Activated CD4-positive, alpha-beta T cell treated with anti-CD3 and anti-CD28 coated beads for 48 hours (primary cell): ENCODE measurements at regions not wholly inside any gene's neighbourhood (a gene's known extent, or its start where the extent isn't known, plus 50 kb on each side); places are given as distances from the start of the nearest gene placed in this dataset.

Experiments
- DNase-seq: peaks from one replicate; pipeline ENCODE4 v3.0.0-alpha.2; 2020

DNA sequence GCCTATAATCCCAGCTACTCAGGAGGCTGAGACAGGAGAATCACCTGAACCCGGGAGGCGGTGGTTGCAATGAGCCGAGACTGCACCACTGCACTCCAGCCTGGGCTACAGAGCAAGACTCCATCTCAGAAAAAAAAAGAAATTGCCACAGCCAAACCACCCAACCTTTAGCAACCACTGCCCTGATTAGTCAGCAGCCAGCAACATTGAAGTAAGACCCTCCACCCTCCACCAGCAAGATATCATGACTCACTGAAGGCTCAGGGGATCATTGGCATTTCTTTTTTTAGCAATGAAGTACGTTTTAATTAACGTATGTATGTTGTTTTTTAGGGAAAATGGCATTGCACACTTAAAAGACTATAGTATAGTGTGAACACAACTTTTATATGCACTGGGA is 349.1 kb upstream of the ACVR2A start:
- no peak for DNase-seq

DNA sequence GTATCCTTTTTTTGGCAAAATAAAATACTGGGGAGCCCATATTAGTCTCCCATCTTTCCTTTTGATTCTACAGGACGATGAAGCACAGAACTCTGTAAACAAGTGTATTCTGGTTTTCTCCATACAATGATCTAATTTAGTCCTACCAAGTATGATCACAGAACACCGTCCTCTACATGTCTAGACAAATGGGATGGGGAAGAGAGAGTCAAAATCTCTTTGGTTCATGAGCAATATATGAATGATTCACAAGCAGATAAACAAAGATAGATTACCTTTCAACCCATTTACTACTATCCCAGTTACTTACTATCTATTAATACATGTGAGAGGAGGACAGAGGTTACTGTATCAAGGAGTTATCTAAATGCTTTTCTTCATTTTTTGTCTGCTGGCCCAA is 352.4 kb upstream of the ACVR2A start:
- DNase-seq: no peak

- no peak for DNase-seq
These were observed 353.3 kb upstream of the ACVR2A start for GRCh38 chr2:147491506-147491905.

GRCh38 chr2:147490401-147491261 is 354.2 kb upstream of the ACVR2A start:
- DNase-seq: no peak

- no peak for DNase-seq
These were observed 356.4 kb upstream of the ACVR2A start for GRCh38 chr2:147488472-147488871.

DNA sequence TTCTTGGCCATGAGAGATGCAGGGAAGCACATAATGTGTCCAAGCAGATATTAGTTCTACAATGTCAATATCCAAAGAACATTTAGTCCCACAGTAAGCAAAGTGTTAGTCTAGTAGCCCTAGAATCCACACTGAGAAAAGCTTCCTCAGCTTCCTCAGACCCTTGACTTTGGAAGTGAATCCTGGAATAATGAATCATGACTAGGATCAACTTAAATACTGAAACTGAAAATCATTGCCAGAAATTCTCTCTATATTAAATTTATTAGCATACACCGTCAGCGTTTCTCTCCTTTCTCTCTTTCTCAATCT is 356.9 kb upstream of the ACVR2A start:
- no peak for DNase-seq

DNA sequence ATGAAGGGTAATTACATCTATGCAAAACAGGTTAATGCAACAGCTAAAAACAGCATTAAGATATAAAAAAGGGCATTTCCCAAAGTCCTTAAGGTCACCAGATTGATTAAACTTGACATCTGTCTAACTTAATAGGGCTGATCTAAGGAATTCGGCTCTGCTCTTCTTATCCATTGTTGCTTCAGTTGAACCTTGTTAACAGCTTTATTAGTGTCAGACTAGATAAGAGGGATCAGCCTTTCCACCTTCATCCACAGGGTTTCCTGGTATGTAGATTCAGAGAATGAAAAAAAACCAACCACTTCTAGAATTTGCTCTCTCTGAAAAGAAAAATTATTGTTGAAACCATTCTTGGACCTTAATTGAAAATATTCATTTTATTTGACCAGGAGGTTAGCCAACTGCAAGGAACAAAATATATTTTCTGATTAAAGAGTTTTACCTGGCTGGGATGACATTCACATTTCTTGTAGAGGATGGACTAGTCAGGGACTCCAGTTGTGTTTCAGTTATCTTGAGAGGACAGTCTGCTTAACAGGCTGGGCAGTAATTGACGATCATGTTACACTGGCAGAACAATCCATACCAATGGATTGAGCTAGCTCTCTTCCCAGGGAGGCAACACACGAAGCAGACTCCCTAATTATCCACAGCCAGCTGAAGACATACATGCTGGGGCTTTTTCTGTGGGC is 357.4 kb upstream of the ACVR2A start:
- DNase-seq: no peak

- DNase-seq: no peak
These were observed 359.5 kb upstream of the ACVR2A start for GRCh38 chr2:147485210-147485851.

GRCh38 chr2:147483911-147484310 is 360.9 kb upstream of the ACVR2A start:
- DNase-seq: no peak

DNA sequence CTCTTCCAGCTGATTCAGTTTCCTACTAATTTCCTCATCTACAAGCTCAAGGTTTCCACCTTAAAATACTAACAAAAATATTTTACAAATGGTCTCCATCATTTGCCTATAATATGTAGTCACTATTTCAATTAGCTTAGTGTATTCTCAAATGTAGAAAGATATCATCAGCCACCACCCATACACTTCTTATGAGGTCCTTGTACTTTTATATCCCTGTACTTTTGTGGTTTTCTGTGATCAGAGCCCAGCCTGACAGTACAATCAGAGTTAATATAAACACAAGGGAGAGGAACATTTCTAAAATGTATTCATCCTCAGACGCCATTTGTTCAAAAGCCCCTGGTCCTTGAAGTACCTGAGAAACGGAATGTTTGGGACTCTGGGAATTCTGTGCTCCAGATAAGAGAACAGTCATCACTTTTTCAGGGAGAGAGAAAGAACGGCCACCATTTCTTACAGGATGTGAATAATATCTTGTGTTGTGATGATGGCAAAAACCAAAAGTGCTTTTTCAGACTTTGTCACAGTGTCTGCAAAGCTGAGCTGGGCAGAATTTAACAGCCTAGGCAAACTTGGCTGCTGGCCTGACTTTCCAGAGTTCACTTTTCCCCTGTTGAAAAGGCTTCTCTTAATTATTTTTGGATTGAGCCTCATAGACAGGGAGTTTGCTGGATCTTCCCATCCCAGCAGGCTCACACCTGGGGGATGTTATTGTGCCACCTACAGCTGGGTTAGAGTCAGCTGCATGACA is 361.7 kb upstream of the ACVR2A start:
- DNase-seq: no peak

- DNase-seq: no peak
These were observed 362.5 kb upstream of the ACVR2A start for GRCh38 chr2:147482111-147482895.

GRCh38 chr2:147479358-147479757 is 365.5 kb upstream of the ACVR2A start:
- DNase-seq: no peak

DNA sequence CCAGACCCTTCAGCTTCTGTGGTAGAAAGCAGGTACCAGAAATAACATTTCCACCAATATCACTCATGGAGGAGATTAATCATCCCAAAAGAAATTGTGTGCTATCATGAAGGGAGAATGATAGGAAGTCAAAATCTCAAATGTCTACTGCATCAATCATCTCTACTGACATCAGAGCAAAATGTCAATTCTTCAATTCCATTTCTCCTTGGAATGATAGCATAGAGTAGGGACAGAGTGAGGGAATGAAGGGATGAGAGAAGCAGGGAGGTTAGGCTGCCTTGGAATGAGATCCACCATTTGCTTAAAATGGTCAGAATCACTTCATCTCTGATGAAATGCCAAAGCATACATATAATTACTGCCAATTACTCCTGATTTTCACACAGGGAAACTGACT is 371.8 kb upstream of the ACVR2A start:
- DNase-seq: no peak

- DNase-seq: no peak
These were observed 373.7 kb upstream of the ACVR2A start for GRCh38 chr2:147471126-147471525.

DNA sequence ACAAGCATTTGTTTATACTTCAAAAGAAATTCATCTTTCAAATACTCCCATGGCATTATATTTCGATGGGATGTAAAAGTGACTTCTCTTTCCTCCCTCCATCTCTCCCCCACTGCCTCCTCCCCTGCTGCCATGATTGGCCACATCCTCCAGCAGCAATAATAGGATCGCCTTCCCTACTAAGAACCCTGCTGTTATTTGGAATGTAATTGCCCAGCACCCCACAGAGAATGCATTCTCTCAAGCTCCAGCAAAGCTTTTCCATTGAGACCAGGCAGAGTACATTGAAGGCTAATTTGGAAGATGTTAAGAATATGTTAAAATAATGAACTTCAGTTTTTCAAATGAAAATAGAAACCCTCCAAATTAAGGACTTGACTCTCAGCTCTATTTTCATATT is 375.4 kb upstream of the ACVR2A start:
- no peak for DNase-seq

DNA sequence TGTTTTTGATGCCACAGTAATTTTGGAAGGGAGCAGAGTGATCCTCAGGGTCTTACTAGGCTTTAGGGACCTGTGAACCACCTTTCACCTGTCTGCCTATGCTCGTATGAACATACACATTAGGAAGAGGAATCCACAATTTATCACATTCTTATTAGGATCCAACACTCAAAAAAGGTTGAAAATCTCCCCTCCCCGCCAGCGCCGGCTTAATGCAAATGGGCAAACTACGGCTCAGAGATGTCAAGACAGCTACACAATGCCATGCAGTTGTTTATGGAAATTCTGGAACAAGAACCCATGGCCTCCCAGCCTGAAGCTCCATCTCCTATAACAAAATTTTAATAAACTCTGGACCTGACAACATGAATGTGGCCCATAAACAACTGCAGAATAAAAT is 375.9 kb upstream of the ACVR2A start:
- DNase-seq: no peak

- DNase-seq: no peak
These were observed 376.5 kb upstream of the ACVR2A start for GRCh38 chr2:147468349-147468748.

DNA sequence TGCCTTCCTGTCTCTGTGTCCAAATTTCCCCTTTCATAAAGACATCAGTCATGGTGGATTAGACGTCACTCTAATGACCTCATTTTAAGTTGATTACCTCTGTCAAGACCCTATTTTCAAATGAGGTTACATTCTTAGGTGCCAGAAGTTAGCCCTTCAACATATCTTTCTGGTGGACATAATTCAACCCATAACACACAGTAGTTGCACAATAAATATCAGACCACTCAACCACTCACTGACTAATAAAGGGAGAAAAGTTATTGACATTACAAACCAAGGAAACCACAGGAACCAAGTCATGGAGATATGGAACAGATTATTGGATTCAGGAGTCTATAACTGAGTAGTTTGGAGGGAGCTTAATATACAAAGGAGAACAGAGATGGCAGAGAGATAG is 377.4 kb upstream of the ACVR2A start:
- DNase-seq: no peak

DNA sequence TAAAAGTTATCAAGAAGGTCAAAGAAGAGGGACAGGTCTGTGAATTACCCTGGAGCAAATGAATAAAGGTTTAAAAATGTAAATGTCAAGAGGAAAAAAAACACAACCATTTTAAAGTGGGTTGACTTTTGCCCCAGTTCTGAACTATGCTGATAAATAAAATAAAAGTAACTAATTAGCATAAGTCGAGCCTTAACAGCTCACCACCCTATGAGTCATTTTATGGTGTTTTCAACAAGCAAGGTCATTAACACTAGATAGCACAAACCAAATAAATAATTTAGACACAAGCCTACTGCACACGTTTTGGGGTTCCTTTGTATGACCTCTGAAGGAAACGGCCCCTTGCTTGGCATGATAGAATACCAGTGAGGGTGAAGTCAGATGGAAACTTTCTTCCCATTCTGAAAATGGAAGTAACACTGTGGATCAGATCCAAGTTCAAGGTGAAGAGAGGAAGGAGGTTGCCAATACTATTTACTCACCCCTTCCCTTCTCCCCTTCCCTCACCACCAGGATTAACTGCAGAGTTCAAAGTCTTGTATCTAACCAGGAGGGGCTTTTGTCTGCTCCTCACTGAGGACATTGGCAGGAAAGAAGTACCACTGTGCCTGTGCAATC is 380.0 kb upstream of the ACVR2A start:
- DNase-seq: no peak

DNA sequence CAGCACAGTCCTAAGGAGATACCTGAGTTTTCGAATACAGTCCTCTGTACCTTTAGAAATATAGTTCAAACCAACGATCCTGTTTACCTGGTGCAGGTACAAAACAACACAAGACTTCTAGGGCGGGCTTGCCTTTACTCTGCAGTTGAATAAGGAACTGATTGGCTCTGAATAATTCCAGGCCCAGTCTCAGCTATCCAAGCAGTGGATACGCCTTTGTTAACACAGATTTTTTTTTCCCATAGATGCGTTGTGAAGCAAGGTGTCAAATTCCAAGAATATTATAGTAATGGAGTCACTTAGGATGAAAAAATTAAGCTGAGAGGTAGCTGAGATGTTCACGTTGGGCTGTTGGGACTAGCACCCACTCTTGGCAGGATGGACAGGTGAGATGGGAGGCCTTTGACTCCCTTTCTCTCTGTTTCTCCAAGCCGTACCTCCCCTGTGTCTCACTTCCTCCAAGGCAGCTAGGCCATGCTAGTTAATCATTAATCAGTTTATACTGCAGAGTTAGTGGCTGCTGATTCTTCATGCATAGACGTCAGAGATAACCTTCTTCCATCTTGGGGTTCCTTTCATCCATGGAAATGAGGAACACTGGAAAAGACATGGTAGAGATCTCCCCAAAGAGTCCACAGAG is 380.8 kb upstream of the ACVR2A start:
- no peak for DNase-seq

DNA sequence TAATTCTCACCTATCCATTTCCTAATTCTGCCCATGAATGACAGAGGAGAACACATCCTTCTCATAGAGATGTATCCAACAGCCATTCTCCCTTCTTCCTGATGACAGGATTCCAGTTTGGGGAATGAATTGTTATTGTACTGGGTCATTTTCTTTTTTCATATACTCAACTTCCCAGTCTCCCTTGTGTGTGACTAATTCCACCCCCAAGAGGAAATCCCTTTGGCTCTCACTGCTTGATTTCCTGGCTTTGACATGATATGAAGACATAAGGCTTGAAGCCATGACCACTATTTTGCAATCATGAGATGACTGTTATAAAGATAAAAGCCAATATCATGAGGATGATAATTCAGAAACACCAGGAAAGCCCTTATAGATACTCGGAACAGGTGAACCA is 384.7 kb upstream of the ACVR2A start:
- no peak for DNase-seq

DNA sequence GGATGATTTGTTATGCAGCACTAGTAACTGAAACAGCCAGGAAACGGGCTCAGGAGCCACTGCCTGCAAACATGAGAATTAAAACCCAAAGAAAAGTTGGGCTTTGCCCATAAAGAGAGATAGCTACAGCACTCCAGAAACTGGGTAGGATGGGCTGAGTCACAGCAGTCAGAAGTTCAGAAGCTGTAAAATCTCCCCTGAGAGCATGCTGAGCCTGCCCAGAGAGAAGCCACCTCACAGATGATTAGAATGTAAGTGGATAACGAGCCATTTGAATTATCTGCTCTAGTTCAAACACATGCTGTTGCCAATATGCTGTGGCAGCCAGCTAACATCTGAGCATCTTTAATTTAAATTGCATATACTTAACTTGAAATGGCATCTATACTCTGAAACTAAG is 388.1 kb upstream of the ACVR2A start:
- DNase-seq: no peak
